CD4-positive, alpha-beta T cell treated with Interleukin-4 for 1 hour (primary cell): ENCODE measurements at regions not wholly inside any gene's neighbourhood (a gene's known extent, or its start where the extent isn't known, plus 50 kb on each side); places are given as distances from the start of the nearest gene placed in this dataset.

Source experiments
- DNase-seq, 2 donors: peaks; one replicate each; pipeline ENCODE4 v3.0.0-alpha.2; 2020 to 2022

GRCh38 chr4:31069151-31069550, 349.0 kb downstream of the PCDH7 start:
- no peak for DNase-seq

- DNase-seq, result no peak
These were observed 351.6 kb downstream of the PCDH7 start for GRCh38 chr4:31071508-31072486.

- no peak for DNase-seq
These were observed 355.8 kb downstream of the PCDH7 start for GRCh38 chr4:31075969-31076368.

- DNase-seq, result no peak
These were observed 358.5 kb downstream of the PCDH7 start for GRCh38 chr4:31078661-31079060.

- no peak for DNase-seq
These were observed 360.7 kb downstream of the PCDH7 start for GRCh38 chr4:31080887-31081286.

- no peak for DNase-seq
These were observed 361.2 kb downstream of the PCDH7 start for GRCh38 chr4:31081366-31081765.

- no peak for DNase-seq
These were observed 363.3 kb downstream of the PCDH7 start for GRCh38 chr4:31083456-31083855.

- DNase-seq, result no peak
These were observed 364.7 kb downstream of the PCDH7 start for GRCh38 chr4:31084806-31085416.

GRCh38 chr4:31085689-31086088, 365.5 kb downstream of the PCDH7 start:
- no peak for DNase-seq

- no peak for DNase-seq
These were observed 366.7 kb downstream of the PCDH7 start for GRCh38 chr4:31086756-31087330.

- DNase-seq, result no peak
These were observed 368.5 kb downstream of the PCDH7 start for GRCh38 chr4:31088600-31089230.

- DNase-seq, result no peak
These were observed 369.6 kb downstream of the PCDH7 start for GRCh38 chr4:31089815-31090214.

GRCh38 chr4:31094474-31094873, 374.3 kb downstream of the PCDH7 start:
- no peak for DNase-seq

- DNase-seq, result no peak
These were observed 377.8 kb downstream of the PCDH7 start for GRCh38 chr4:31097999-31098398.

- no peak for DNase-seq
These were observed 380.4 kb downstream of the PCDH7 start for GRCh38 chr4:31100536-31100935.

- no peak for DNase-seq
These were observed 383.9 kb downstream of the PCDH7 start for GRCh38 chr4:31104043-31104442.

GRCh38 chr4:31104577-31104976, 384.4 kb downstream of the PCDH7 start:
- no peak for DNase-seq

- no peak for DNase-seq
These were observed 386.2 kb downstream of the PCDH7 start for GRCh38 chr4:31106419-31106818.

- no peak for DNase-seq
These were observed 387.2 kb downstream of the PCDH7 start for GRCh38 chr4:31107362-31107761.

- DNase-seq, result no peak
These were observed 388.6 kb downstream of the PCDH7 start for GRCh38 chr4:31108762-31109161.

- DNase-seq, result no peak
These were observed 391.6 kb downstream of the PCDH7 start for GRCh38 chr4:31111790-31112189.

GRCh38 chr4:31114816-31115215, 394.6 kb downstream of the PCDH7 start:
- DNase-seq, result no peak

- DNase-seq, result no peak
These were observed 403.9 kb downstream of the PCDH7 start for GRCh38 chr4:31124008-31124585.
